Esophagus (tissue), 2 donors: ENCODE measurements at regions not wholly inside any gene's neighbourhood (a gene's known extent, or its start where the extent isn't known, plus 50 kb on each side); places are given as distances from the start of the nearest gene placed in this dataset.

Experiments
- H3K27ac ChIP-seq, 2 donors: one replicate each; pipeline ENCODE4 v1.5.1; 2013; ENCODE audit warnings: low read depth in 2 of 2, mild to moderate bottlenecking in 2 of 2, inconsistent platforms in 1 of 2, low read length in 1 of 2, moderate library complexity in 1 of 2
- H3K27me3 ChIP-seq, 2 donors: one replicate each; pipeline ENCODE4 v1.6.1; 2013; ENCODE audit warnings: low read length in 2 of 2, control low read depth in 1 of 2, mild to moderate bottlenecking in 1 of 2; ENCODE audit not compliant: insufficient read depth in 2 of 2, control insufficient read depth in 1 of 2
- H3K36me3 ChIP-seq, 2 donors: one replicate each; pipeline ENCODE4 v1.6.1; 2013; ENCODE audit warnings: low read length in 1 of 2; ENCODE audit not compliant: control insufficient read depth in 2 of 2, insufficient read depth in 2 of 2
- H3K4me1 ChIP-seq, 2 donors: one replicate each; pipeline ENCODE4 v1.6.1; 2013; ENCODE audit warnings: low read length in 1 of 2; ENCODE audit not compliant: control insufficient read depth in 2 of 2, insufficient read depth in 2 of 2
- H3K4me3 ChIP-seq, 2 donors: one replicate each; pipeline ENCODE4 v1.5.1; 2013; ENCODE audit warnings: low read length in 2 of 2, mild to moderate bottlenecking in 2 of 2, low read depth in 1 of 2, moderate library complexity in 1 of 2
- H3K9me3 ChIP-seq, 2 donors: one replicate each; pipeline ENCODE4 v1.6.1; 2013; ENCODE audit warnings: mild to moderate bottlenecking in 2 of 2, low read depth in 1 of 2, low read length in 1 of 2, moderate library complexity in 1 of 2; ENCODE audit not compliant: control insufficient read depth in 2 of 2, insufficient read depth in 1 of 2
- WGBS, 2 donors: extraction: QIAGEN DNeasy Blood & Tissue Kit; methylation state at CpG; one replicate each; pipeline ENCODE4 v1.1.7; 2013; 5-methylcytosine and 5-hydroxymethylcytosine counted together
- donor health status: healthy with polysubstance abuse.
- donor health status: Bipolar disorder and iron deficiency.

- Histone ChIP-seq H3K36me3 (no peaks in the 10 kb centered on the region), H3K27ac (no peak overlapping the region), H3K4me1 (no peaks in the 10 kb centered on the region), H3K9me3 (no peaks in the 10 kb centered on the region), H3K27me3 (no peaks in the 10 kb centered on the region), H3K4me3 (no peak overlapping the region)
- WGBS, 2 donors: 86 to 90% methylated on average over 2 of the region's 2 CpGs
These were observed 95.5 kb upstream of the DPT start for GRCh38 chr1:168824418-168825065.

GRCh38 chr1:168825129-168825528 is 96.1 kb upstream of the DPT start:
- Histone ChIP-seq H3K9me3 (no peaks in the 10 kb centered on the region), H3K27me3 (no peaks in the 10 kb centered on the region), H3K4me1 (no peaks in the 10 kb centered on the region), H3K27ac (no peak overlapping the region), H3K36me3 (no peaks in the 10 kb centered on the region), H3K4me3 (no peak overlapping the region)
- 48 to 62% methylated on average over 1 of the region's 1 CpG for WGBS, 2 donors

- no peaks in the 10 kb centered on the region for H3K4me1 ChIP-seq
- no peak overlapping the region for H3K27ac ChIP-seq
- H3K9me3 ChIP-seq: no peaks in the 10 kb centered on the region
- no peak overlapping the region for H3K4me3 ChIP-seq
- H3K27me3 ChIP-seq: no peaks in the 10 kb centered on the region
- WGBS, 2 donors: 52 to 73% methylated on average over 3 of the region's 3 CpGs
- no peaks in the 10 kb centered on the region for H3K36me3 ChIP-seq
These were observed 96.8 kb upstream of the DPT start for GRCh38 chr1:168825820-168826219.

- H3K36me3 ChIP-seq: no peaks in the 10 kb centered on the region
- no peak overlapping the region for H3K4me3 ChIP-seq
- no peaks in the 10 kb centered on the region for H3K27me3 ChIP-seq
- H3K9me3 ChIP-seq: no peaks in the 10 kb centered on the region
- no peaks in the 10 kb centered on the region for H3K4me1 ChIP-seq
- 92 to 97% methylated on average over 3 of the region's 3 CpGs for WGBS, 2 donors
- no peak overlapping the region for H3K27ac ChIP-seq
These were observed 97.3 kb upstream of the DPT start for GRCh38 chr1:168826269-168826668.

- Histone ChIP-seq H3K4me3 (no peak overlapping the region), H3K27ac (no peak overlapping the region), H3K27me3 (no peaks in the 10 kb centered on the region), H3K36me3 (no peaks in the 10 kb centered on the region), H3K9me3 (no peaks in the 10 kb centered on the region), H3K4me1 (no peaks in the 10 kb centered on the region)
- WGBS, 2 donors: 89 to 91% methylated on average over 2 of the region's 2 CpGs
These were observed 98.6 kb upstream of the DPT start for GRCh38 chr1:168827557-168827956.

GRCh38 chr1:168829876-168830275 is 100.9 kb upstream of the DPT start:
- no peaks in the 10 kb centered on the region for H3K36me3 ChIP-seq
- H3K4me1 ChIP-seq: no peaks in the 10 kb centered on the region
- H3K4me3 ChIP-seq: no peak overlapping the region
- H3K27me3 ChIP-seq: no peaks in the 10 kb centered on the region
- no peaks in the 10 kb centered on the region for H3K9me3 ChIP-seq
- H3K27ac ChIP-seq: no peak overlapping the region

GRCh38 chr1:168830562-168830961 is 101.6 kb upstream of the DPT start:
- WGBS, 2 donors: 80 to 87% methylated on average over 2 of the region's 2 CpGs
- Histone ChIP-seq H3K36me3 (no peaks in the 10 kb centered on the region), H3K4me3 (no peak overlapping the region), H3K27ac (no peak overlapping the region), H3K27me3 (no peaks in the 10 kb centered on the region), H3K4me1 (no peaks in the 10 kb centered on the region), H3K9me3 (no peaks in the 10 kb centered on the region)

GRCh38 chr1:168832661-168833060 is 103.7 kb upstream of the DPT start:
- WGBS, 2 donors: 81 to 85% methylated on average over 2 of the region's 2 CpGs
- H3K27ac ChIP-seq: no peak overlapping the region

GRCh38 chr1:168833362-168833761 is 104.4 kb upstream of the DPT start:
- no peaks in the 10 kb centered on the region for H3K36me3 ChIP-seq
- no peaks in the 10 kb centered on the region for H3K27me3 ChIP-seq
- no peaks in the 10 kb centered on the region for H3K4me1 ChIP-seq
- H3K9me3 ChIP-seq: no peaks in the 10 kb centered on the region
- no peak overlapping the region for H3K4me3 ChIP-seq
- WGBS, 2 donors: 74 to 77% methylated on average over 1 of the region's 1 CpG
- no peak overlapping the region for H3K27ac ChIP-seq

More at GRCh38 chr1:168832661-168833060, 103.7 kb upstream of the DPT start:
- Histone ChIP-seq H3K27me3 (no peaks in the 10 kb centered on the region), H3K4me3 (no peak overlapping the region), H3K4me1 (no peaks in the 10 kb centered on the region), H3K9me3 (no peaks in the 10 kb centered on the region), H3K36me3 (no peaks in the 10 kb centered on the region)

- Histone ChIP-seq H3K9me3 (no peaks in the 10 kb centered on the region), H3K4me3 (no peak overlapping the region), H3K36me3 (no peaks in the 10 kb centered on the region), H3K4me1 (no peaks in the 10 kb centered on the region), H3K27ac (no peak overlapping the region), H3K27me3 (no peaks in the 10 kb centered on the region)
- 55 to 77% methylated on average over 4 of the region's 4 CpGs for WGBS, 2 donors
These were observed 104.8 kb upstream of the DPT start for GRCh38 chr1:168833801-168834224.
